K562 (cell line): ENCODE measurements at regions not wholly inside any gene's neighbourhood (a gene's known extent, or its start where the extent isn't known, plus 50 kb on each side); places are given as distances from the start of the nearest gene placed in this dataset.

ENCODE experiments used
- ATF7 ChIP-seq: fragments of 450-650 bp; IDR thresholded peaks from 2 replicates; pipeline ENCODE4 v1.7.1; 2014; ENCODE audit warnings: mild to moderate bottlenecking, moderate library complexity
- BCL6 ChIP-seq: fragments of 250-450 bp; sonication (Bioruptor Pico); IDR thresholded peaks from 2 replicates; pipeline ENCODE4 v1.4.0; 2020
- CBX5 ChIP-seq: IDR thresholded peaks from 2 replicates; pipeline ENCODE4 v1.6.1; 2014; ENCODE audit warnings: low read depth, borderline replicate concordance
- CCAR2 ChIP-seq: fragments of 200-400 bp; formaldehyde crosslinking; IDR thresholded peaks from 2 replicates; pipeline ENCODE4 v1.6.1; 2017; ENCODE audit warnings: mild to moderate bottlenecking, low read depth, low read length
- JUND ChIP-seq, 2 experiments: IDR thresholded peaks; 2 replicates in 1 of 2; 3 replicates in 1 of 2; pipeline ENCODE4 v1.6.1; 2011; ENCODE audit warnings: borderline replicate concordance in 2 of 2, low read depth in 2 of 2, low read length in 2 of 2, improper control_type of control experiment in 1 of 2, missing biosample characterization in 1 of 2, missing genetic modification characterization in 1 of 2, missing genetic modification reagents in 1 of 2
- SP2 ChIP-seq: IDR thresholded peaks from 2 replicates; pipeline ENCODE4 v1.6.1; 2011; ENCODE audit warnings: mild to moderate bottlenecking, low read depth, low read length, moderate library complexity; ENCODE audit not compliant: poor library complexity, severe bottlenecking; ENCODE audit errors: extremely low read depth
- THRAP3 ChIP-seq: fragments of 450-650 bp; IDR thresholded peaks from 2 replicates; pipeline ENCODE4 v1.6.1; 2016; ENCODE audit warnings: mild to moderate bottlenecking, inconsistent platforms, borderline replicate concordance
- YY1 ChIP-seq, 3 experiments: IDR thresholded peaks; 2 replicates each; pipeline ENCODE4 v1.6.1; 2011; ENCODE audit warnings: low read length in 2 of 3, mild to moderate bottlenecking in 2 of 3, moderate library complexity in 2 of 3, borderline replicate concordance in 1 of 3, control low read depth in 1 of 3, low read depth in 1 of 3; ENCODE audit not compliant: insufficient read depth in 3 of 3, insufficient replicate concordance in 2 of 3, control insufficient read depth in 1 of 3, insufficient read length in 1 of 3; ENCODE audit errors: extremely low read depth in 1 of 3
- ZBTB33 ChIP-seq: sonication (generic); formaldehyde crosslinking; IDR thresholded peaks from 2 replicates; pipeline ENCODE4 v1.8.1; 2023; ENCODE audit warnings: mild to moderate bottlenecking, missing genetic modification reagents
- TF ChIP-seq, protein P1 (sequence below), 3 experiments: IDR thresholded peaks in 2 of 3; conservative IDR thresholded peaks in 1 of 3; 2 replicates each; pipeline ENCODE4 v1.5.1; 2011 to 2012; ENCODE audit warnings: low read length in 3 of 3, mild to moderate bottlenecking in 3 of 3, control low read depth in 2 of 3, improper control_type of control experiment in 1 of 3, inconsistent platforms in 1 of 3, low read depth in 1 of 3, mixed read lengths in 1 of 3, moderate library complexity in 1 of 3; ENCODE audit not compliant: insufficient read depth in 2 of 3
- TF ChIP-seq, protein P2 (sequence below), 2 experiments: fragments of 450-650 bp; formaldehyde crosslinking in 1 of 2; IDR thresholded peaks; 2 replicates each; pipeline versions ENCODE4 v1.4.0 to v1.6.1; 2014 to 2020; ENCODE audit warnings: mild to moderate bottlenecking in 2 of 2, borderline replicate concordance in 1 of 2, low read depth in 1 of 2

GRCh38 chr14:94888121-94888520 lies 118.2 kb upstream of the GSC start:
- TF ChIP-seq CBX5 (no peak), BCL6 (CRISPR knock-in tag) (no peak), ZBTB33 (no peak), YY1 (IDR thresholded peaks at IDR 0.05; ENCODE audit: borderline replicate concordance in 1 of 3, control insufficient read depth in 1 of 3, extremely low read depth in 1 of 3, insufficient read depth in 3 of 3, insufficient read length in 1 of 3, insufficient replicate concordance in 2 of 3, low read depth in 1 of 3, low read length in 2 of 3) (no peak), JUND (IDR thresholded peaks at IDR 0.05; ENCODE audit: borderline replicate concordance, low read depth, low read length) (no peak), JUND (tag; IDR thresholded peaks at IDR 0.05; ENCODE audit: borderline replicate concordance, low read depth, low read length) (no peak), THRAP3 (no peak), ATF7 (no peak), CCAR2 (no peak), SP2 (no peak)
- TF ChIP-seq, protein P1, sequence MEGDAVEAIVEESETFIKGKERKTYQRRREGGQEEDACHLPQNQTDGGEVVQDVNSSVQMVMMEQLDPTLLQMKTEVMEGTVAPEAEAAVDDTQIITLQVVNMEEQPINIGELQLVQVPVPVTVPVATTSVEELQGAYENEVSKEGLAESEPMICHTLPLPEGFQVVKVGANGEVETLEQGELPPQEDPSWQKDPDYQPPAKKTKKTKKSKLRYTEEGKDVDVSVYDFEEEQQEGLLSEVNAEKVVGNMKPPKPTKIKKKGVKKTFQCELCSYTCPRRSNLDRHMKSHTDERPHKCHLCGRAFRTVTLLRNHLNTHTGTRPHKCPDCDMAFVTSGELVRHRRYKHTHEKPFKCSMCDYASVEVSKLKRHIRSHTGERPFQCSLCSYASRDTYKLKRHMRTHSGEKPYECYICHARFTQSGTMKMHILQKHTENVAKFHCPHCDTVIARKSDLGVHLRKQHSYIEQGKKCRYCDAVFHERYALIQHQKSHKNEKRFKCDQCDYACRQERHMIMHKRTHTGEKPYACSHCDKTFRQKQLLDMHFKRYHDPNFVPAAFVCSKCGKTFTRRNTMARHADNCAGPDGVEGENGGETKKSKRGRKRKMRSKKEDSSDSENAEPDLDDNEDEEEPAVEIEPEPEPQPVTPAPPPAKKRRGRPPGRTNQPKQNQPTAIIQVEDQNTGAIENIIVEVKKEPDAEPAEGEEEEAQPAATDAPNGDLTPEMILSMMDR (IDR thresholded peaks at IDR 0.05 in 2 of 3, conservative IDR thresholded peaks at IDR 0.05 in 1 of 3; ENCODE audit: insufficient read depth in 2 of 3, low read depth in 1 of 3, low read length in 3 of 3) = no peak
- TF ChIP-seq, protein P2, sequence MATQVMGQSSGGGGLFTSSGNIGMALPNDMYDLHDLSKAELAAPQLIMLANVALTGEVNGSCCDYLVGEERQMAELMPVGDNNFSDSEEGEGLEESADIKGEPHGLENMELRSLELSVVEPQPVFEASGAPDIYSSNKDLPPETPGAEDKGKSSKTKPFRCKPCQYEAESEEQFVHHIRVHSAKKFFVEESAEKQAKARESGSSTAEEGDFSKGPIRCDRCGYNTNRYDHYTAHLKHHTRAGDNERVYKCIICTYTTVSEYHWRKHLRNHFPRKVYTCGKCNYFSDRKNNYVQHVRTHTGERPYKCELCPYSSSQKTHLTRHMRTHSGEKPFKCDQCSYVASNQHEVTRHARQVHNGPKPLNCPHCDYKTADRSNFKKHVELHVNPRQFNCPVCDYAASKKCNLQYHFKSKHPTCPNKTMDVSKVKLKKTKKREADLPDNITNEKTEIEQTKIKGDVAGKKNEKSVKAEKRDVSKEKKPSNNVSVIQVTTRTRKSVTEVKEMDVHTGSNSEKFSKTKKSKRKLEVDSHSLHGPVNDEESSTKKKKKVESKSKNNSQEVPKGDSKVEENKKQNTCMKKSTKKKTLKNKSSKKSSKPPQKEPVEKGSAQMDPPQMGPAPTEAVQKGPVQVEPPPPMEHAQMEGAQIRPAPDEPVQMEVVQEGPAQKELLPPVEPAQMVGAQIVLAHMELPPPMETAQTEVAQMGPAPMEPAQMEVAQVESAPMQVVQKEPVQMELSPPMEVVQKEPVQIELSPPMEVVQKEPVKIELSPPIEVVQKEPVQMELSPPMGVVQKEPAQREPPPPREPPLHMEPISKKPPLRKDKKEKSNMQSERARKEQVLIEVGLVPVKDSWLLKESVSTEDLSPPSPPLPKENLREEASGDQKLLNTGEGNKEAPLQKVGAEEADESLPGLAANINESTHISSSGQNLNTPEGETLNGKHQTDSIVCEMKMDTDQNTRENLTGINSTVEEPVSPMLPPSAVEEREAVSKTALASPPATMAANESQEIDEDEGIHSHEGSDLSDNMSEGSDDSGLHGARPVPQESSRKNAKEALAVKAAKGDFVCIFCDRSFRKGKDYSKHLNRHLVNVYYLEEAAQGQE (IDR thresholded peaks at IDR 0.05; ENCODE audit: borderline replicate concordance) = no peak
- TF ChIP-seq, protein P2 (CRISPR knock-in tag; IDR thresholded peaks at IDR 0.05; ENCODE audit: low read depth) = no peak
